ENCODE measurements at regions not wholly inside any gene's neighbourhood (a gene's known extent, or its start where the extent isn't known, plus 50 kb on each side); places are given as distances from the start of the nearest gene placed in this dataset.

DNA sequence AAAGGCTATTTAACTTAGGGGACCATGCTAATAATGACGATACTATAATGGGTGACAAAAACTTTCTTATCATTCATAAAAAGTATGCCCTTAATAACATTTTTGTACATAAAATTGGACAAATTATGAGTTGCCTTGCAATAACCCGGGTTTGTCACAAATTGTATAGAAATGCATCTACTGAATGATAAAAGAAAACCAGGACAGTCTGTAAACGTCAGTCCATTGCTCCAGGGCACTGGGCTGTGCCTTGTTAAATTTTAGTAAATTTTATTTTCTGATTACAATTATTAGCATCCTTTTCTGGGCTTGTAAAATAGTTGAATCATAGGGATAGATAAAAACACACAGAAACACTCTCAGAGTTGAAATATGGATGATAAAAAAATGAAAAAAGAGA is 778.3 kb downstream of the RAPGEF2 start (continued):
- no peak for TF ChIP-seq ATF6 (CRISPR knock-in tag; conservative IDR thresholded peaks at IDR 0.05)

DNA sequence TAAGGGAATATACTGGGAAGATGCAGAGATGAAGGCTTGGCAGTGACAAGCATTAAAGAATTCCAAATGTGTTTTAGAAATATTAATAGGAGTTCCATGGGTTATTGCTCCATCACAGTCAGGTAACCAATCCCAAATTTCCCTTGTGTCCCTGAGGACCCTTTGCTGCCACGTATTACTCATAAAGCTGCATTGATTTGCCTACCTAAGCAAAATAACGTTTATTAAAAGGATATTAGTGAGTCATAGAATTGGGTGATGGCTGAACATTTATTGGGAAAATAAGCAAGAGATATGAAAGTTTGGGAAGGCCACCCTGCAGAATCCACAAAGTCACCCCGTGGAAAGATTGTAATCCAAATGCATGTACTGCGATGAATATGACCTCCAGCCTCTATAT is 782.1 kb downstream of the RAPGEF2 start:
- Histone ChIP-seq H3K9ac (ENCODE audit: insufficient read depth, low read depth, low read length) (no peak overlapping the region), H3K27ac (ENCODE audit: extremely low read length, insufficient read depth, low read length) (no peak overlapping the region), H3K4me2 (ENCODE audit: low read depth, low read length) (no peak overlapping the region), H3K79me2 (ENCODE audit: insufficient read depth, low read length) (no peaks in the 10 kb centered on the region), H3K27me3 (ENCODE audit: control insufficient read depth in 1 of 2, insufficient read depth in 2 of 2, low read length in 2 of 2) (no peaks in the 10 kb centered on the region), H4K20me1 (ENCODE audit: insufficient read depth, low read length) (no peaks in the 10 kb centered on the region), H2AFZ (ENCODE audit: low read length) (no peak overlapping the region), H3K4me1 (ENCODE audit: insufficient read depth, low read length) (no peaks in the 10 kb centered on the region), H3K9me3 (ENCODE audit: low read length) (no peaks in the 10 kb centered on the region), H3K4me3 (replicated peaks in 1 of 3; ENCODE audit: insufficient read depth in 1 of 3, low read depth in 2 of 3, low read length in 3 of 3) (no peak overlapping the region), H3K36me3 (replicated peaks in 1 of 2; ENCODE audit: control insufficient read depth in 1 of 2, insufficient read depth in 2 of 2, low read length in 2 of 2) (no peaks in the 10 kb centered on the region)
- ATAC-seq = no peak
- TF ChIP-seq ZNF615 (CRISPR knock-in tag; IDR thresholded peaks at IDR 0.05; ENCODE audit: borderline replicate concordance) (no peak), TEAD2 (CRISPR knock-in tag; IDR thresholded peaks at IDR 0.05) (no peak), ETS1 (CRISPR knock-in tag; IDR thresholded peaks at IDR 0.05) (no peak), ZNF761 (CRISPR knock-in tag; conservative IDR thresholded peaks at IDR 0.05) (no peak), ONECUT2 (CRISPR knock-in tag; IDR thresholded peaks at IDR 0.05) (no peak), SRSF4 (IDR thresholded peaks at IDR 0.05; ENCODE audit: low read depth, low read length, poor library complexity, severe bottlenecking) (no peak), HOXA3 (CRISPR knock-in tag; IDR thresholded peaks at IDR 0.05) (no peak), ZNF772 (CRISPR knock-in tag; IDR thresholded peaks at IDR 0.05) (no peak), MAFF (IDR thresholded peaks at IDR 0.05; ENCODE audit: low read depth, low read length) (peak; percentile 58), MAFK (conservative IDR thresholded peaks at IDR 0.05 in 1 of 2, IDR thresholded peaks at IDR 0.05 in 1 of 2; ENCODE audit: low read length in 2 of 2) (peak; percentile 51 to 84), HHEX (CRISPR knock-in tag; IDR thresholded peaks at IDR 0.05) (no peak), PRPF4 (IDR thresholded peaks at IDR 0.05; ENCODE audit: low read depth, low read length, poor library complexity, severe bottlenecking) (no peak), PAX8 (CRISPR knock-in tag; IDR thresholded peaks at IDR 0.05; ENCODE audit: borderline replicate concordance) (no peak)
- DNase-seq (ENCODE audit: low spot score) = no peak
- 10% methylated on average over 4 of the region's 4 CpGs for WGBS (ENCODE audit: low lambda C conversion rate)
- in situ Hi-C loops (cut with HindIII; ENCODE audit: extremely low pct_ligation_motif_present, low pct_unique_long_range_greater_than_20kb) = no loop called here
- no peak for FAIRE-seq
- BruUV-seq (replicated peaks) = no TSS peak
- POLR2A ChIA-PET = no interaction called here
- intact Hi-C loops (cut with micrococcal nuclease; ENCODE audit: unreplicated experiment) = no loop called here
- CTCF ChIA-PET (ENCODE audit: low intra/inter-chr PET ratio, low total read pairs) = no interaction called here
